ENCODE measurements at regions not wholly inside any gene's neighbourhood (a gene's known extent, or its start where the extent isn't known, plus 50 kb on each side); places are given as distances from the start of the nearest gene placed in this dataset.

DNA sequence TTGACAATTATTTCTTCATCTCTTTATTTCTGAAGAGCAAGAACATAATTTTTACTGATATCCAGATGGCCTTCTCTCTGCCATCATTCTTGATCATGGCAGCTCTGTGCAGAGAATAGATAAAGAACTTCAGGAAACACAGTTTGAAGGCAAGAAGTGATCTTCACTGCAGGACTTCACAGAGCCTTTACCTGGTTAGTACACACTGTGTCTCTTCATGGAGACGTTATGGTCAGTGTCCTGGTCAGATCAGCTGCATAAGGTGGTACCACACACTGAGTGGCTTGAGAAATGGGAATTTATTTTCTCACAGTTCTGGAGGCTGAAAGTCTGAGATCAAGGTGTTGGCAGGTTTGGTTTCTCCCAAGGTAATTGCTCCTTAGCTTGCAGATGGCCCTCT lies 129.5 kb downstream of the UTP18 start:
- Histone ChIP-seq H3K4me1 (ENCODE audit: control insufficient read depth, insufficient read depth, low read length) (no peaks in the 10 kb centered on the region), H3K36me3 (ENCODE audit: control insufficient read depth in 2 of 2, insufficient read depth in 1 of 2, low read length in 2 of 2) (no peaks in the 10 kb centered on the region), H3K9me3 (ENCODE audit: control insufficient read depth, insufficient read depth, low read depth, low read length) (no peaks in the 10 kb centered on the region), H3K4me3 (ENCODE audit: low read depth, low read length) (no peak overlapping the region), H3K27ac (ENCODE audit: extremely low read depth, low read depth, low read length) (no peak overlapping the region)
- TF ChIP-seq ZNF610 (tag by site-specific recombination; IDR thresholded peaks at IDR 0.05; ENCODE audit: borderline replicate concordance) = no peak
- TF ChIP-seq ZNF239 (tag by site-specific recombination; IDR thresholded peaks at IDR 0.05) = peak; percentile 91
- CTCF ChIA-PET = interaction anchor here (0.8 kb wide), 1 partner anchor 344 kb away, joined by 8 read pairs; no protein-coding TSS in a partner anchor
- POLR2A ChIA-PET = no interaction called here

DNA sequence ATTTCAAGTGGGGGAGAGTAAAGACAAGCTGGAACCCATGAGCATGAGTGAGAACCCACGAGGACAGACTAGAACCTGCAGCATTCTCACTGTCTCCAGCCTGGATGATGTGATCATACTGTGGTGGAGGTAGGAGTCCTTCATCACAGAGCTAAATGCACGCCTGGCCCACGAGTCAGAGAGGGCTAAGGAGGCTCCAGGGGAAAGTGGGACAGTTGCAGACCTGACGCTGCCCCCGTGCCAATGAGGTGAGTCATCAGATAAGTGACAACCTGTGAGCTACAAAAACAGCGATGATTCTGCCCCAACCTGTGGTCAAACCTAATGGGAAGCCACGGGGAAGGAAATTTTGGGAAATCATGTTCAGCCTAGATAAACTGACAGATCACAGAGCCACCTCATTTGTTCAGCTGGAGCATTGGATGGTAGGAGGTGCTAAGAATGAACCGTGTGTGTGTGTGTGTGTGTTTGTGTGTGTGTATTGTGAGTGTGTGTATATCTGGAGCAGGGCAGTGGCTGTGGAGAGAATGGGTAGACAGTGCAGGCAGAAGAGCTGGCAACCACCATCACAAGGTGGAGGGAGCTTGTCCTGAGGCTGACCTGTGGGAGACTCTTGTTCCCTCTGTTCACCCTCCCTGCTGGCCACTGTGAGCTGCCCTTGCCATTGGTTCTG lies 131.8 kb downstream of the UTP18 start:
- ChIA-PET CTCF (interaction anchor here (0.6 to 2.4 kb wide), 6 partner anchors 15 to 1884 kb away, joined by 3 to 12 read pairs (median 6); no protein-coding TSS in a partner anchor), POLR2A (interaction anchor here (0.6 to 1.0 kb wide), 2 partner anchors 31 to 47 kb away, joined by 3 to 7 read pairs; no protein-coding TSS in a partner anchor)
- Histone ChIP-seq H3K4me1 (ENCODE audit: control insufficient read depth, insufficient read depth, low read length) (no peaks in the 10 kb centered on the region), H3K4me3 (ENCODE audit: low read depth, low read length) (no peak overlapping the region), H3K36me3 (ENCODE audit: control insufficient read depth in 2 of 2, insufficient read depth in 1 of 2, low read length in 2 of 2) (no peaks in the 10 kb centered on the region), H3K9me3 (ENCODE audit: control insufficient read depth, insufficient read depth, low read depth, low read length) (no peaks in the 10 kb centered on the region), H3K27ac (ENCODE audit: extremely low read depth, low read depth, low read length) (no peak overlapping the region)
- TF ChIP-seq ZNF626 (tag by site-specific recombination; IDR thresholded peaks at IDR 0.05) (no peak), HOXD13 (CRISPR knock-in tag; IDR thresholded peaks at IDR 0.05; ENCODE audit: borderline replicate concordance) (no peak), SP3 (tag by site-specific recombination; IDR thresholded peaks at IDR 0.05) (peak; percentile 18; the same call in 1 of the 2 replicates), SCRT2 (tag by site-specific recombination; IDR thresholded peaks at IDR 0.05) (peak; percentile 80), GLIS1 (tag by site-specific recombination; IDR thresholded peaks at IDR 0.05) (peak; percentile 46)
- TF ChIP-seq, protein P1, sequence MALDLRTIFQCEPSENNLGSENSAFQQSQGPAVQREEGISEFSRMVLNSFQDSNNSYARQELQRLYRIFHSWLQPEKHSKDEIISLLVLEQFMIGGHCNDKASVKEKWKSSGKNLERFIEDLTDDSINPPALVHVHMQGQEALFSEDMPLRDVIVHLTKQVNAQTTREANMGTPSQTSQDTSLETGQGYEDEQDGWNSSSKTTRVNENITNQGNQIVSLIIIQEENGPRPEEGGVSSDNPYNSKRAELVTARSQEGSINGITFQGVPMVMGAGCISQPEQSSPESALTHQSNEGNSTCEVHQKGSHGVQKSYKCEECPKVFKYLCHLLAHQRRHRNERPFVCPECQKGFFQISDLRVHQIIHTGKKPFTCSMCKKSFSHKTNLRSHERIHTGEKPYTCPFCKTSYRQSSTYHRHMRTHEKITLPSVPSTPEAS (tag by site-specific recombination; IDR thresholded peaks at IDR 0.05) = peak; percentile 86
- TF ChIP-seq, protein P2, sequence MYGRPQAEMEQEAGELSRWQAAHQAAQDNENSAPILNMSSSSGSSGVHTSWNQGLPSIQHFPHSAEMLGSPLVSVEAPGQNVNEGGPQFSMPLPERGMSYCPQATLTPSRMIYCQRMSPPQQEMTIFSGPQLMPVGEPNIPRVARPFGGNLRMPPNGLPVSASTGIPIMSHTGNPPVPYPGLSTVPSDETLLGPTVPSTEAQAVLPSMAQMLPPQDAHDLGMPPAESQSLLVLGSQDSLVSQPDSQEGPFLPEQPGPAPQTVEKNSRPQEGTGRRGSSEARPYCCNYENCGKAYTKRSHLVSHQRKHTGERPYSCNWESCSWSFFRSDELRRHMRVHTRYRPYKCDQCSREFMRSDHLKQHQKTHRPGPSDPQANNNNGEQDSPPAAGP (tag by site-specific recombination; IDR thresholded peaks at IDR 0.05) = peak; percentile 44; the same call in 1 of the 2 replicates

DNA sequence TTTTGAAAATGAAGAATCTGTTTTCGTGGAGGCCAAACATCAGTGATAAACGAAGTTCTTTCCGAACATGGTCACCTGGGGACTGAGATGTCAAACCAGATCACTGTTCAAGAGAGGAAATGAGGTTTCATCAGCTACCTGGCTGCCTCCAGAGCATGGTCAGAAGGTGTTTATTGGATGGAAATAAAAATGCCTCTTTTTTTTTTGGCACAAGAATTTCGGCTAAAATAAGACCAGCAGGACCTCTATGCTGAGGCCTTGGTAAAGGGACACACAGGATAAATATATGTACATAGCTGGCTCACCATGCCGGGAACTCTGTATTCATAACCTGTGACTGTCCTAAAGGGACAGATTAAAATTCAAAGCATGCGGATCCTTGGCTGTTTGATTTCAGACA lies 135.3 kb downstream of the UTP18 start:
- ChIA-PET POLR2A (no interaction called here), CTCF (interaction anchor here (0.6 to 1.4 kb wide), 3 partner anchors 49 to 143 kb away, joined by 3 to 4 read pairs (median 4); no protein-coding TSS in a partner anchor)
- Histone ChIP-seq H3K4me3 (ENCODE audit: low read depth, low read length) (no peak overlapping the region), H3K4me1 (ENCODE audit: control insufficient read depth, insufficient read depth, low read length) (no peaks in the 10 kb centered on the region), H3K36me3 (ENCODE audit: control insufficient read depth in 2 of 2, insufficient read depth in 1 of 2, low read length in 2 of 2) (no peaks in the 10 kb centered on the region), H3K9me3 (ENCODE audit: control insufficient read depth, insufficient read depth, low read depth, low read length) (no peaks in the 10 kb centered on the region), H3K27ac (ENCODE audit: extremely low read depth, low read depth, low read length) (no peak overlapping the region)
- TF ChIP-seq ZBTB17 (tag by site-specific recombination; IDR thresholded peaks at IDR 0.05) = no peak
- no peak for TF ChIP-seq ZNF654 (tag by site-specific recombination; IDR thresholded peaks at IDR 0.05; ENCODE audit: low read depth)
- TF ChIP-seq, protein P3, sequence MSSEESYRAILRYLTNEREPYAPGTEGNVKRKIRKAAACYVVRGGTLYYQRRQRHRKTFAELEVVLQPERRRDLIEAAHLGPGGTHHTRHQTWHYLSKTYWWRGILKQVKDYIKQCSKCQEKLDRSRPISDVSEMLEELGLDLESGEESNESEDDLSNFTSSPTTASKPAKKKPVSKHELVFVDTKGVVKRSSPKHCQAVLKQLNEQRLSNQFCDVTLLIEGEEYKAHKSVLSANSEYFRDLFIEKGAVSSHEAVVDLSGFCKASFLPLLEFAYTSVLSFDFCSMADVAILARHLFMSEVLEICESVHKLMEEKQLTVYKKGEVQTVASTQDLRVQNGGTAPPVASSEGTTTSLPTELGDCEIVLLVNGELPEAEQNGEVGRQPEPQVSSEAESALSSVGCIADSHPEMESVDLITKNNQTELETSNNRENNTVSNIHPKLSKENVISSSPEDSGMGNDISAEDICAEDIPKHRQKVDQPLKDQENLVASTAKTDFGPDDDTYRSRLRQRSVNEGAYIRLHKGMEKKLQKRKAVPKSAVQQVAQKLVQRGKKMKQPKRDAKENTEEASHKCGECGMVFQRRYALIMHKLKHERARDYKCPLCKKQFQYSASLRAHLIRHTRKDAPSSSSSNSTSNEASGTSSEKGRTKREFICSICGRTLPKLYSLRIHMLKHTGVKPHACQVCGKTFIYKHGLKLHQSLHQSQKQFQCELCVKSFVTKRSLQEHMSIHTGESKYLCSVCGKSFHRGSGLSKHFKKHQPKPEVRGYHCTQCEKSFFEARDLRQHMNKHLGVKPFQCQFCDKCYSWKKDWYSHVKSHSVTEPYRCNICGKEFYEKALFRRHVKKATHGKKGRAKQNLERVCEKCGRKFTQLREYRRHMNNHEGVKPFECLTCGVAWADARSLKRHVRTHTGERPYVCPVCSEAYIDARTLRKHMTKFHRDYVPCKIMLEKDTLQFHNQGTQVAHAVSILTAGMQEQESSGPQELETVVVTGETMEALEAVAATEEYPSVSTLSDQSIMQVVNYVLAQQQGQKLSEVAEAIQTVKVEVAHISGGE (tag by site-specific recombination; conservative IDR thresholded peaks at IDR 0.05; ENCODE audit: low read depth) = no peak
- no peak for TF ChIP-seq SALL2 (tag by site-specific recombination; IDR thresholded peaks at IDR 0.05; ENCODE audit: borderline replicate concordance)
- TF ChIP-seq ZNF776 (tag by site-specific recombination; IDR thresholded peaks at IDR 0.05; ENCODE audit: borderline replicate concordance) = no peak
- no peak for TF ChIP-seq ZNF311 (tag by site-specific recombination; IDR thresholded peaks at IDR 0.05; ENCODE audit: borderline replicate concordance)
- TF ChIP-seq ZNF223 (tag by site-specific recombination; IDR thresholded peaks at IDR 0.05) = no peak
- TF ChIP-seq ZNF19 (tag by site-specific recombination; IDR thresholded peaks at IDR 0.05; ENCODE audit: low read depth) = no peak
- no peak for TF ChIP-seq ZNF621 (tag by site-specific recombination; IDR thresholded peaks at IDR 0.05)
- TF ChIP-seq ZNF174 (tag by site-specific recombination; IDR thresholded peaks at IDR 0.05) = no peak
- no peak for TF ChIP-seq ZNF530 (tag by site-specific recombination; IDR thresholded peaks at IDR 0.05; ENCODE audit: low read depth)
